ENCODE measurements at regions not wholly inside any gene's neighbourhood (a gene's known extent, or its start where the extent isn't known, plus 50 kb on each side); places are given as distances from the start of the nearest gene placed in this dataset.

- H3K4me1 ChIP-seq = peaks cover 0 to 9% of the 10 kb centered on the region in 2 donors
- no peaks in the 10 kb centered on the region for H3K27me3 ChIP-seq
- H3K4me3 ChIP-seq = no peak overlapping the region
- TF ChIP-seq POLR2A (IDR thresholded peaks at IDR 0.05) = no peak
- peak; percentile 42 to 83 (median 64) for TF ChIP-seq CTCF (IDR thresholded peaks at IDR 0.05 in 4 of 5, conservative IDR thresholded peaks at IDR 0.05 in 1 of 5)
- DNase-seq (peak; percentile 88 to 89), ATAC-seq (peak; percentile 95 to 100)
- in situ Hi-C loops (cut with MboI; ENCODE audit: low sequenced_read_pairs in 4 of 4) = loop anchor here in 2 of 4 donors (10.0 to 25.0 kb wide), 2 partner anchors 782 to 784 kb away; no protein-coding TSS in a partner anchor
- H3K9me3 ChIP-seq = no peaks in the 10 kb centered on the region
- intact Hi-C loops (cut with DNase I; ENCODE audit: low total_unique reads) = loop anchor here (2.0 to 10.0 kb wide), 4 partner anchors 57 to 826 kb away; no protein-coding TSS in a partner anchor
- H3K36me3 ChIP-seq = no peaks in the 10 kb centered on the region
- no peak overlapping the region for H3K27ac ChIP-seq
Observed at GRCh38 chr5:109468737-109469420, 59.1 kb upstream of the PJA2 start.

GRCh38 chr5:109468288-109468676 is 58.5 kb upstream of the PJA2 start:
- no peaks in the 10 kb centered on the region for H3K27me3 ChIP-seq
- H3K9me3 ChIP-seq = no peaks in the 10 kb centered on the region
- intact Hi-C loops (cut with DNase I; ENCODE audit: low total_unique reads) (loop anchor here (2.0 to 10.0 kb wide), 4 partner anchors 56 to 825 kb away; no protein-coding TSS in a partner anchor), in situ Hi-C loops (cut with MboI; ENCODE audit: low sequenced_read_pairs in 4 of 4) (loop anchor here in 2 of 4 donors (10.0 to 25.0 kb wide), 2 partner anchors 781 to 783 kb away; no protein-coding TSS in a partner anchor)
- H3K27ac ChIP-seq = no peak overlapping the region
- ATAC-seq (no peak), DNase-seq (no peak)
- peaks cover 0 to 9% of the 10 kb centered on the region in 2 donors for H3K4me1 ChIP-seq
- no peak for TF ChIP-seq POLR2A (IDR thresholded peaks at IDR 0.05)
- TF ChIP-seq CTCF (IDR thresholded peaks at IDR 0.05 in 4 of 5, conservative IDR thresholded peaks at IDR 0.05 in 1 of 5) = no peak
- H3K36me3 ChIP-seq = no peaks in the 10 kb centered on the region
- no peak overlapping the region for H3K4me3 ChIP-seq

DNA sequence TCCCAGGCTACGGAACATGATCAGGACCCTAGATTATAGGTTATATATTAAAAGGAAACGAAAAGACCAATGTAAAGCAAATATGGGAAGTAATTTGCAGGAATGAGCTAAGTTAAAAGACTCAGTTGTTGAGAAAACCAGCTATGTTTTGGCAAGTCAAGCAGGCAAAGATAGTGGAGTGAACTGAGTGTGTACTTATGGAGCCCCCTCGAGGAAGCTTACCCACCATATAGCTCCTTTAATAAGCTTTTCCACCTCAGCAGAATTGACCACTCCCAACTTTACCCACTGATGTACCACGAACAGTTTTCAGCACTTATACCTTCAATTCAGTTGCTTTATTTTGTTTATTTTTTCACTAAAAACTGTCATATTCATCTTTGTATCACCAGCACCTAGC is 57.3 kb upstream of the PJA2 start:
- Histone ChIP-seq H3K4me1 (peaks cover 0 to 9% of the 10 kb centered on the region in 2 donors), H3K27ac (no peak overlapping the region), H3K9me3 (no peaks in the 10 kb centered on the region), H3K36me3 (no peaks in the 10 kb centered on the region), H3K4me3 (no peak overlapping the region), H3K27me3 (no peaks in the 10 kb centered on the region)
- intact Hi-C loops (cut with DNase I; ENCODE audit: low total_unique reads) (loop anchor here (5.0 to 10.0 kb wide), 3 partner anchors 55 to 785 kb away; no protein-coding TSS in a partner anchor), in situ Hi-C loops (cut with MboI; ENCODE audit: low sequenced_read_pairs in 4 of 4) (loop anchor here in 2 of 4 donors (10.0 to 25.0 kb wide), 2 partner anchors 780 to 782 kb away; no protein-coding TSS in a partner anchor)
- no peak for TF ChIP-seq CTCF (IDR thresholded peaks at IDR 0.05 in 4 of 5, conservative IDR thresholded peaks at IDR 0.05 in 1 of 5)
- no peak for TF ChIP-seq POLR2A (IDR thresholded peaks at IDR 0.05)
- DNase-seq (no peak), ATAC-seq (no peak)
